ENCODE measurements at regions not wholly inside any gene's neighbourhood (a gene's known extent, or its start where the extent isn't known, plus 50 kb on each side); places are given as distances from the start of the nearest gene placed in this dataset.

DNA sequence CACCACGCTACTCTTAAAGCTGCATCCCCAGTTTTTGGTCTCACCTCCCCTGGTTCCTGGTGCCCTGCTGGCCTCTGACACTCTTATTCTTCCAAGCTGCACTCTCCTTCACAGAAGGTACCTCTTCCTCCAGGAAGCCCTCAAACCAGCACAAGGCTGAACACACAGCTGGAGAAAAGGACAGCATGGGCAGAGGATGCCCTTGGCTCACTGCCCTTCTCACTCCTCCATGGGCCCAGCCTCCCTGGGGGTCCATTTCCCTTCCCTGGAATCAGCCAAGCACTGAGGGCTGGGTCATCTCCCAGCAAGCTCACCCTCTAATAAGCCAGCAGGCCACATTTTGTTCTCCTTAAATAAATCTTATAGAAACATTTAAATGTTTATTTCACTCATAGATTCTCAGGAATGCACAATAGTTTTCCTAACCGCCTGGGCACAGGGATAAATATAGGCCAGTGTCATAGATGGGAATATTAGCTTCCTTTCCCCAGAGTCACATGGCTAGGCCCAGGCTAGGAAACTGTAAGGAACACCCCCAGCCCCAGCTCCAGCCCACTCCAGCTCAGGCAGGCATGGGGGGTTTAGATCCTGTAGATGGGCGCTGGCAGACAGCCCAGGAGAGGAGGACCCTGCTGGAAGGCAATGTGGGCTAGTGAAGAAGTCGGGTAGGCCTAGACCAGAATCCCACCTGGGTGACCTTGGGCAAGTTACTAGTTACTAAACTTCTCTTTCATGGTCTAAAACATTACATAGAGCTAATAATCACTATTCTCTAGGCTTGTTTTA lies 51.5 kb downstream of the IRAG1 start:
- CTCF ChIA-PET = interaction anchor here (1.0 to 1.3 kb wide), 2 partner anchors 12 to 236 kb away, joined by 3 read pairs; no protein-coding TSS in a partner anchor
- no TSS peak for BruUV-seq (replicated peaks)
- intact Hi-C loops (cut with micrococcal nuclease) = no loop called here
- DNase-seq (ENCODE audit: unreplicated experiment) = no peak
- no peaks in the 10 kb centered on the region for H3K9me3 Mint-ChIP-seq (ENCODE audit: unreplicated experiment)
- no peak overlapping the region for H3K4me3 Mint-ChIP-seq (ENCODE audit: unreplicated experiment)
- H3K27me3 Mint-ChIP-seq (ENCODE audit: insufficient read depth, unreplicated experiment) = no peaks in the 10 kb centered on the region
- H3K4me1 Mint-ChIP-seq (ENCODE audit: insufficient read depth, unreplicated experiment) = peaks cover 2% of the 10 kb centered on the region
- TF ChIP-seq, protein P1, sequence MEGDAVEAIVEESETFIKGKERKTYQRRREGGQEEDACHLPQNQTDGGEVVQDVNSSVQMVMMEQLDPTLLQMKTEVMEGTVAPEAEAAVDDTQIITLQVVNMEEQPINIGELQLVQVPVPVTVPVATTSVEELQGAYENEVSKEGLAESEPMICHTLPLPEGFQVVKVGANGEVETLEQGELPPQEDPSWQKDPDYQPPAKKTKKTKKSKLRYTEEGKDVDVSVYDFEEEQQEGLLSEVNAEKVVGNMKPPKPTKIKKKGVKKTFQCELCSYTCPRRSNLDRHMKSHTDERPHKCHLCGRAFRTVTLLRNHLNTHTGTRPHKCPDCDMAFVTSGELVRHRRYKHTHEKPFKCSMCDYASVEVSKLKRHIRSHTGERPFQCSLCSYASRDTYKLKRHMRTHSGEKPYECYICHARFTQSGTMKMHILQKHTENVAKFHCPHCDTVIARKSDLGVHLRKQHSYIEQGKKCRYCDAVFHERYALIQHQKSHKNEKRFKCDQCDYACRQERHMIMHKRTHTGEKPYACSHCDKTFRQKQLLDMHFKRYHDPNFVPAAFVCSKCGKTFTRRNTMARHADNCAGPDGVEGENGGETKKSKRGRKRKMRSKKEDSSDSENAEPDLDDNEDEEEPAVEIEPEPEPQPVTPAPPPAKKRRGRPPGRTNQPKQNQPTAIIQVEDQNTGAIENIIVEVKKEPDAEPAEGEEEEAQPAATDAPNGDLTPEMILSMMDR (IDR thresholded peaks at IDR 0.05; ENCODE audit: unreplicated experiment) = no peak
- H3K27ac Mint-ChIP-seq (ENCODE audit: low read depth, unreplicated experiment) = no peak overlapping the region
- POLR2A ChIA-PET = interaction anchor here (1.1 kb wide), 1 partner anchor 12 kb away, joined by 4 read pairs; no protein-coding TSS in a partner anchor
- no peaks in the 10 kb centered on the region for H3K36me3 Mint-ChIP-seq (ENCODE audit: insufficient read depth, unreplicated experiment)

DNA sequence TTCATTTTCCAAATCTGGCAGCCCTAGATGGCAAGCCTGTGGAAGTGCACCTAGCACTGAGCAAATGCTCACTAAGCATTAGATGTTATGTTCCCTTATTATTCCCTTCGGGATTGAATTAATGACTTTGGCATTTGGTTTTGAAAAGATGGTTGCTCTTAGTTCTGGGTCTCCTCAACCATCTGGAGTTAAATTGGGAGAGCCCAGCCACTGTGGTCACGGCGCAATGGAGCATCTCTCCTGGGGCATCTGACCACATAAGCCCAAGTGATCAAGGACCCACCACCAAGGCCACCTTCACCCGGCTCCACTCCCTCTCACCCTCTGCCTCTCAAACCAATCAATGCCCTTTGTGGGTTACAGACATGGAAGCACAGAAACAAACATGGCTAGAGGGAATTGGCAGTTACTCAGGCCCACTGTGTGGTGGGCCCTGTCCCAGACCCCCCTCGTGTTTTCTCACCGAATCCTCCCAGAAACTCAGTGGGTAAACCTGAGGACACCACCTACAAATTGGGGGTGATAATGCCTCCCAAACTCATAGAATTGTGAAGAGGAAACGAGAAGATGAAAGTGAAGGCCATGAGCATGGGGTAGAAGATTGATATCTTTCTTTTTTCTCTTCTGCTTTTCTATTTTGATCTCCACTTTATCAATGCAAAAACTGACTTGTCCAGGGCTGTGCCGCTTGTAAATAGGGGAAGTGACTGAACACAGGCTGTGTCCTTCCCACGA lies 52.2 kb downstream of the IRAG1 start:
- no peaks in the 10 kb centered on the region for H3K36me3 Mint-ChIP-seq (ENCODE audit: insufficient read depth, unreplicated experiment)
- H3K4me3 Mint-ChIP-seq (ENCODE audit: unreplicated experiment) = no peak overlapping the region
- ChIA-PET POLR2A (interaction anchor here (1.1 kb wide), 1 partner anchor 13 kb away, joined by 4 read pairs; no protein-coding TSS in a partner anchor), CTCF (interaction anchor here (1.0 kb wide), 1 partner anchor 12 kb away, joined by 3 read pairs; no protein-coding TSS in a partner anchor)
- BruUV-seq (replicated peaks) = no TSS peak
- TF ChIP-seq, protein P1 (IDR thresholded peaks at IDR 0.05; ENCODE audit: unreplicated experiment) = no peak
- H3K4me1 Mint-ChIP-seq (ENCODE audit: insufficient read depth, unreplicated experiment) = no peaks in the 10 kb centered on the region
- no peaks in the 10 kb centered on the region for H3K9me3 Mint-ChIP-seq (ENCODE audit: unreplicated experiment)
- no peak overlapping the region for H3K27ac Mint-ChIP-seq (ENCODE audit: low read depth, unreplicated experiment)
- H3K27me3 Mint-ChIP-seq (ENCODE audit: insufficient read depth, unreplicated experiment) = no peaks in the 10 kb centered on the region
- intact Hi-C loops (cut with micrococcal nuclease) = no loop called here
- DNase-seq (ENCODE audit: unreplicated experiment) = no peak

DNA sequence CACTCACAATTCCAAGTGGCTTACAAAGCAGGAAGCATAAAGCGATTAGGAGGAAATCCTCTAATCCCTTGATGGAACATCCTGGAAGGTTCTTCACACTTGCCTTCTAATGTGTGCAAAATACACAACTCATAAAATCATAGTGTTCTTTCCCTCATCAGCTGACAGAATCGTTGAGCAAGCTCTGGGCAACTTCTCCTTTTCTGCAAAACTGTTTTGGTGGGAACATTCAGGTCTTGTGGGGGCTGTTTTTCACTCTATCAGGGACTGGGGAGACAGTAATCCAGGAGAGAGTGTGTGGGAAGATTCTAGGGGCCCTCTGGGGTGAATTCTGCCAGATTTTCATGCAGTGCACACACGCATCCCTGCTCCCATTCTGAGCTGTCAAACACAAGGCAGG lies 53.2 kb downstream of the IRAG1 start:
- Mint-ChIP-seq H3K27me3 (ENCODE audit: insufficient read depth, unreplicated experiment) (no peaks in the 10 kb centered on the region), H3K4me3 (ENCODE audit: unreplicated experiment) (no peak overlapping the region), H3K36me3 (ENCODE audit: insufficient read depth, unreplicated experiment) (no peaks in the 10 kb centered on the region), H3K4me1 (ENCODE audit: insufficient read depth, unreplicated experiment) (no peaks in the 10 kb centered on the region), H3K27ac (ENCODE audit: low read depth, unreplicated experiment) (no peak overlapping the region), H3K9me3 (ENCODE audit: unreplicated experiment) (no peaks in the 10 kb centered on the region)
- intact Hi-C loops (cut with micrococcal nuclease) = no loop called here
- no peak for DNase-seq (ENCODE audit: unreplicated experiment)
- no TSS peak for BruUV-seq (replicated peaks)
- POLR2A ChIA-PET = no interaction called here
- CTCF ChIA-PET = no interaction called here
- TF ChIP-seq, protein P1 (IDR thresholded peaks at IDR 0.05; ENCODE audit: unreplicated experiment) = no peak

DNA sequence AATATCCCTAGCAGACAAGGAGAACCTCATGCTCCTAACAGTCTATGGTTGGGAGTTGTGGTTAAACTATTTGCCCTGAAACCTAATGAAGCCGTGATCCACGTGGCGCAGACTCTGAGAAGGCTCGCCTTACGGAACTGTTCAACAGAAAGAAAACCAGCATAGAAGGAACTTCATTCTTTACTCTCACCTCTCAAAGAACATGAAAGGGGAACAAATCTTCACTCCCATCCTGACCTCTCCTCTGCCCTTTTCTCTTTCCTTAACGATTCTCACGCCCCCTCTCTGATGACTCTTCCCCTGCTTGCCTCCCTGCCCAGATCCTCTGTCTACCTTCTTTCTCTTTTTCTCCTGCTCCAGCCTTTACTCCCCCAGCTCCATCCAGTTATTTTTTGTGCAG lies 54.2 kb downstream of the IRAG1 start:
- no peak overlapping the region for H3K27ac Mint-ChIP-seq (ENCODE audit: low read depth, unreplicated experiment)
- no peaks in the 10 kb centered on the region for H3K27me3 Mint-ChIP-seq (ENCODE audit: insufficient read depth, unreplicated experiment)
- H3K4me1 Mint-ChIP-seq (ENCODE audit: insufficient read depth, unreplicated experiment) = no peaks in the 10 kb centered on the region
- ChIA-PET POLR2A (no interaction called here), CTCF (interaction anchor here (2.1 kb wide), 1 partner anchor 8 kb away, joined by 5 read pairs; no protein-coding TSS in a partner anchor)
- TF ChIP-seq, protein P1 (IDR thresholded peaks at IDR 0.05; ENCODE audit: unreplicated experiment) = no peak
- no peaks in the 10 kb centered on the region for H3K9me3 Mint-ChIP-seq (ENCODE audit: unreplicated experiment)
- no peak for DNase-seq (ENCODE audit: unreplicated experiment)
- H3K36me3 Mint-ChIP-seq (ENCODE audit: insufficient read depth, unreplicated experiment) = no peaks in the 10 kb centered on the region
- BruUV-seq (replicated peaks) = no TSS peak
- H3K4me3 Mint-ChIP-seq (ENCODE audit: unreplicated experiment) = no peak overlapping the region
- intact Hi-C loops (cut with micrococcal nuclease) = no loop called here
